Right lobe of liver (tissue), 6 donors: ENCODE measurements at regions not wholly inside any gene's neighbourhood (a gene's known extent, or its start where the extent isn't known, plus 50 kb on each side); places are given as distances from the start of the nearest gene placed in this dataset.

ENCODE experiments used
- ATAC-seq, 4 donors: fragments of 200-7000 bp; cut with Tn5 transposase; one replicate each; pipeline ENCODE4 v1.9.1; 2020; ENCODE audit warnings: mild to moderate bottlenecking in 4 of 4, moderate library complexity in 4 of 4
- DNase-seq, 3 donors: peaks; one replicate each; pipeline ENCODE4 v3.0.0-alpha.2; 2020
- H3K27ac ChIP-seq, 3 donors: fragments of 200-600 bp; one replicate each; pipeline ENCODE4 v1.8.0; 2022
- H3K27me3 ChIP-seq, 2 donors: fragments of 200-600 bp; one replicate each; pipeline ENCODE4 v1.8.0; 2022
- H3K36me3 ChIP-seq, 4 donors: fragments of 200-600 bp; sonication (generic) in 1 of 4; one replicate each; pipeline versions ENCODE4 v1.5.1 to v1.8.0; 2017 to 2022; ENCODE audit warnings: control low read depth in 1 of 4
- H3K4me1 ChIP-seq, 4 donors: fragments of 200-600 bp; sonication (generic) in 1 of 4; one replicate each; pipeline versions ENCODE4 v1.5.1 to v1.8.0; 2017 to 2022; ENCODE audit warnings: control low read depth in 1 of 4
- H3K4me3 ChIP-seq, 3 donors: fragments of 200-600 bp; one replicate each; pipeline ENCODE4 v1.8.0; 2022
- H3K9me3 ChIP-seq, 4 donors: fragments of 200-600 bp; sonication (generic) in 1 of 4; one replicate each; pipeline versions ENCODE4 v1.5.1 to v1.8.0; 2017 to 2022; ENCODE audit warnings: control low read depth in 1 of 4
- CTCF ChIP-seq, 4 donors: fragments of 200-600 bp in 3 of 4; fragments of 450-650 bp in 1 of 4; IDR thresholded peaks; one replicate each; pipeline versions ENCODE4 v1.5.1 to v1.8.0; 2016 to 2022; ENCODE audit warnings: antibody characterized with exemption in 4 of 4, mild to moderate bottlenecking in 2 of 4
- POLR2A ChIP-seq: fragments of 450-650 bp; IDR thresholded peaks from one replicate; pipeline ENCODE4 v1.6.1; 2017; ENCODE audit warnings: antibody characterized with exemption, mild to moderate bottlenecking
- WGBS: methylation state at CpG from one replicate; pipeline ENCODE4 v1.1.6; 2018; ENCODE audit warnings: low coverage, low lambda C conversion rate; ENCODE audit not compliant: insufficient coverage; ENCODE audit errors: missing lambda C conversion rate; 5-methylcytosine and 5-hydroxymethylcytosine counted together
- intact Hi-C, 2 donors: fragments of 100-400 bp; cut with DNase I; formaldehyde crosslinking; loops; one replicate each; pipeline versions ENCODE4 v1.11.2 to v1.14.1; 2022
- donor health status: DM: no; HTN: yes; CAD: no.
- donor health status: DM: no; HTN: no; CAD: no.
- donor health status: DM: no; HTN: no; CAD: no.
- donor health status: DM: no; HTN: yes; CAD: no.
- donor health status: DM: no; HTN: yes; CAD: no.

- no peaks in the 10 kb centered on the region for H3K27me3 ChIP-seq
- H3K36me3 ChIP-seq: no peaks in the 10 kb centered on the region
- no peaks in the 10 kb centered on the region for H3K9me3 ChIP-seq
- TF ChIP-seq CTCF (IDR thresholded peaks at IDR 0.05) (no peak), POLR2A (no peak)
- H3K27ac ChIP-seq: no peak overlapping the region
- intact Hi-C loops: no loop called here
- DNase-seq: no peak
- no peak for ATAC-seq
- H3K4me1 ChIP-seq: no peaks in the 10 kb centered on the region
- WGBS: 72% methylated on average over 4 of the region's 4 CpGs
- H3K4me3 ChIP-seq: no peak overlapping the region
These were observed 272.7 kb downstream of the HHIPL2 start for GRCh38 chr1:222275001-222275728.

GRCh38 chr1:222266223-222267196 lies 281.4 kb downstream of the HHIPL2 start:
- ATAC-seq (no peak), DNase-seq (no peak)
- intact Hi-C loops: no loop called here
- H3K9me3 ChIP-seq: no peaks in the 10 kb centered on the region
- 51% methylated on average over 12 of the region's 14 CpGs for WGBS
- H3K27ac ChIP-seq: no peak overlapping the region
- no peaks in the 10 kb centered on the region for H3K36me3 ChIP-seq
- no peak overlapping the region for H3K4me3 ChIP-seq
- no peak for TF ChIP-seq CTCF (IDR thresholded peaks at IDR 0.05)
- TF ChIP-seq POLR2A: no peak
- no peaks in the 10 kb centered on the region for H3K4me1 ChIP-seq
- H3K27me3 ChIP-seq: no peaks in the 10 kb centered on the region

GRCh38 chr1:222263791-222264190 lies 284.1 kb downstream of the HHIPL2 start:
- Histone ChIP-seq H3K27ac (no peak overlapping the region), H3K4me1 (no peaks in the 10 kb centered on the region), H3K27me3 (no peaks in the 10 kb centered on the region), H3K4me3 (no peak overlapping the region), H3K9me3 (no peaks in the 10 kb centered on the region), H3K36me3 (no peaks in the 10 kb centered on the region)
- 72% methylated on average over 2 of the region's 2 CpGs for WGBS
- TF ChIP-seq POLR2A (no peak), CTCF (IDR thresholded peaks at IDR 0.05) (no peak)
- intact Hi-C loops: no loop called here
- ATAC-seq (no peak), DNase-seq (no peak)

- 51% methylated on average over 2 of the region's 2 CpGs for WGBS
- no peak overlapping the region for H3K27ac ChIP-seq
- ATAC-seq (no peak), DNase-seq (no peak)
- TF ChIP-seq POLR2A: no peak
- no peak for TF ChIP-seq CTCF (IDR thresholded peaks at IDR 0.05)
- no peaks in the 10 kb centered on the region for H3K9me3 ChIP-seq
- no peaks in the 10 kb centered on the region for H3K36me3 ChIP-seq
- no peaks in the 10 kb centered on the region for H3K4me1 ChIP-seq
- no peak overlapping the region for H3K4me3 ChIP-seq
- H3K27me3 ChIP-seq: no peaks in the 10 kb centered on the region
- intact Hi-C loops: no loop called here
These were observed 290.9 kb downstream of the HHIPL2 start for GRCh38 chr1:222257027-222257426.
